ENCODE measurements at regions not wholly inside any gene's neighbourhood (a gene's known extent, or its start where the extent isn't known, plus 50 kb on each side); places are given as distances from the start of the nearest gene placed in this dataset.
A peak's percentile ranks its signal among the peaks of the same experiment; 100 is the strongest.

DNA sequence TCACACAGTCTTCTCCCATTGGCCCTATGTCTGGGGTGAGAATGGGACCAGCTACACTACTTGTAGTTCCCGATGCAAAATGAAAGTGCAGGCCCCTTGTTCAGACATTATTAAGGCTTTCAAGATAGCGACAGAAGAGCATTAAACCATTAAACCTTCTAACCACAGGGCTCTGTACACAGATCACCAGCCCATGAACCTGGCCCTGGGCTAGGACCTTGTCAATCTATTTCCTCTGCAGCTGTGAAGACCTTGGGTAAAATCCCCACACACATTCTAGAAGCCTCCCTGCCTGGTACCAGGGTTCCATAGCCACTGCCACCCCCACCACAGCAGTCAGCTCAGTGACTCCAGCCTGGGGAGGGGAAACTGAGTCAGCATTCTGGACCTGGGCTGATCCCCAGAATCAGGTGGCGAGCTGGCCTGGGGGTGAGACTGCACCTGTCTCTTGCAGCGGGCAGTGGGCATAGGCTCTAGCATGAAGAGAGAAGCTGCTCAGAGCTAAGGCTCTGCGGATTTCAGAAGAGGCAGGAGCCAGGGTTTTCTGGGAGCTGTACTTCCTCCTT, 119.7 kb upstream of the LHX1 start:
- no peak for DNase-seq

DNA sequence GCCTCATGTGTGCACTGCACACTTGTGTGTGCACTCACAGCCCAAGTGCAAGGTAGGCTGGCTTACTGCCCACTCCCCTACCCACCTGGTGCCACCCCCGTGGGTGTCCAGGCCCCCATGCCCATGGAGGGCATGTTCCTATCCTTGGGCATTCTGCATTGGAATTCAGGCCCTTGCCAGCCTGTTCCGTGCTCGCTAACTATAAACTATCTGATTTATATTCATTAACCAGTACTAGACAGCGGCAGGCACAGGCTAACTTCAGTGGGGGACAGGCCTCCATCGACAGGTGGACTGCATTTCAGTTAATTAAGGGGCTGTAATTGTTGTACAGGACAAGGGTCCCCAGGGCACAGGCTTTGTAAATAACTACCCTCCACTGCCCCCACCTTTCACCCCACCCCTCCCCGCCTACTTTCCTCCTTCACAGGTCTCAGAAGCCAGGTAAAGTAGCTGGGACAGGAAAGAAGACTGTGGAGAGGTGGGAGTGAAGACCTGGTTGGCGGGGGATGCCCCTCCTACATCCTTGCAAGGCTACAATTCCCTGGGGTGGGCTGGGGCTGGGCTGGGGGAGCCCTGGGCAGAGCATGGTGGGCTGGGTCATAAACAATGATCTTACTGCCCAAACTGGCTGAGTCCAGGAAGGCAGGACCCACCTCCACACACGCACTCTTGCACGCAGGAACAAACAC, 119.0 kb upstream of the LHX1 start:
- peak; percentile 0 for DNase-seq

DNA sequence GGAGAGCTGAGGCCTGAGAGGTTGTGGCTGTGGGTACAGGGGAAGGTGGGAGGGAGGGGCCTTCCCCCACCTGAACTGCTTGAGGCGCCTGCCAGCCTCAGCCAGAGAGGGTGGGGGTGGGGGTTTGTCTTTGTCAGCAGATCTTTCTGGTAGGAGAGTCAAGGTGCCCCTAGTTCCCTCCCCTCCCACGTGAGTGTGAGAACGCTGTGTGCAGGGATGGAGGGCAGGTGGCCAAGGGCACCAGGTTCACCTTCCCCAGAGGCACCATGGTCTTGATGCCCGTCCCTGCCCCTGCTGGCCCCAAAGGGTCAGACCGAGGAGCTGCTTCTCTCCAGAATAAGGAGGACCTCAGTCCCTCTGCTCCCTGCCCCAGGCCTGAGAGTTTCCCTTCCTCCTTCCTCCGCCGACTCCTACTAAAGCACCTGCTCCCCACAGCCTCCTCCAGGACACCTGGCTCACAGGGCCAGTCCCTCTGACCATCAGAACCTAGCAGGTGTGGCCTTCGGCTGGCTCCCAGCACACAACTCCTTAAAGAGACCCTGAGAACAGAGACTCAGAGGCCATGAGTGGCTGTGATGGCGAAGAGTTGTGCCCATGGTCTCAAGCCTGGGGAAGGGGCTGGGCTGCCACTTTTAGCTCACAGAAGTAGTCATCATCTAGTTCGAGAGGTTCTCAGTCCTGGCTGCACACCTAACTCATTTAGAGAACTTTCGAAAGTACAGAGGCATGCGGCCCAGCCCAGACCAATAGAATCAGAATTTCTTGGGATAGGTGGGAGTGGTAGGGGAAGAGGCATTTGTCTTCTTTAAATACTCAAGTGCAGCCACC, 113.2 kb upstream of the LHX1 start:
- no peak for DNase-seq

- DNase-seq: no peak
Observed at GRCh38 chr17:36824678-36825101, 112.6 kb upstream of the LHX1 start.

- no peak for DNase-seq
Observed at GRCh38 chr17:36825113-36825512, 112.2 kb upstream of the LHX1 start.

DNA sequence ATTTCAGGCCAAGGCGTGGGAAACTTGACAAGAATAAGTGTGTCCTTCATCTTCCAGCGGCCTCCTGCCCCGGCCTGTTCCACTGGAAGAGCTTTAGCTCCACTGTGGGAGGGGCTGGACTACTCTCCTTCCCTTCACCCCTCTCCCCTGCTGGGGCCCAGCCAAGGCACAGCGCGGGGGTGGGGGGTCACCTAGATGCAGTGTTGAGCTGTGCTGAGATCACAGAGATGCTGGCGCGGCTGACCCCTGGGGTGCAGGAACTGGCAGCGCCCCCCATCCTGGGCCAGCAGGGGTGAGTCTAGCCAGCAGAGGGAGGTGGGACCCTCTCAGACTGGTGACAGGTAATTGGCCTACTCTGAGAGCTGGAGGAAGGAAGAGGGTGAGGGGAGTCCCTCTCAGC, 111.8 kb upstream of the LHX1 start:
- DNase-seq: no peak

DNA sequence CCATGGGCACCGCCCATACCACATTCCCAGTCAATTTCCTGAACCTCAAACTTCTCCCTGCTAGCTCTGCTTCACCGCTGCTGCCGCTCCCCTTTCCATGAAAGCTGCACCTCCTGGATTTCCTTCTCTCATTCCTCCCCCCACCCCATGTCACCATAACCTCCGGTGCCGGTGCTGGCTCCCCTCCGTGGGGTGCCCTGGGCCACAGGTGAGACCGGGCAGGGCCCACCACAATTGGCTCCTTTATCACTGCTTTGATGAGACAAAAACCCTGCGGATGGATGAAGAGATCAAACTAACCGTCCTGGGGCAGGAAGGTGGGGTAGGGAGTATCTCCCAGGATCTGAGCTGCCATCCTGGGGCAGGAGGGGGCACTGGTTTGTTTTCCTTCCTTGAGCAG, 111.3 kb upstream of the LHX1 start:
- no peak for DNase-seq

DNA sequence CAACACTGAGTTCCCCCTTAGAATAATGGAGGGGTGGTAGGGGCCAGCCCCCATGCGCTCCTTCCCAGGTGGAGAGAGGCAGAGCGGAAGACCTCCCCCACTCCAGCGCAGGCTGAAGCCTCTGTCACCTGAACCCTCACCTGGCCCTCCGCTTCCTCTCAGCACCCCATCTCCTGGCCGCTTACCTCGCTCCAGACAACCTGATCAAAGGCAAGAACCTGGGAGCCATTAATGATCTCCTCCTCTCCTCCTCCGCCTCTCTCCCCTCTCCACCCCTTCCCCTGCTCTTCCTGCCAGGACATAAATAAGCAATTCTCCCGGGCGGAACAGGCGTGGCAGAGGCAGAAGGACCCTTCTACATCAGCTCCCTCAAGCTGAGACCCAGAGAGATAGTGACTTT, 110.2 kb upstream of the LHX1 start:
- DNase-seq: no peak

GRCh38 chr17:36829676-36830075, 107.6 kb upstream of the LHX1 start:
- DNase-seq: no peak

GRCh38 chr17:36833279-36833678, 104.0 kb upstream of the LHX1 start:
- DNase-seq: no peak

DNA sequence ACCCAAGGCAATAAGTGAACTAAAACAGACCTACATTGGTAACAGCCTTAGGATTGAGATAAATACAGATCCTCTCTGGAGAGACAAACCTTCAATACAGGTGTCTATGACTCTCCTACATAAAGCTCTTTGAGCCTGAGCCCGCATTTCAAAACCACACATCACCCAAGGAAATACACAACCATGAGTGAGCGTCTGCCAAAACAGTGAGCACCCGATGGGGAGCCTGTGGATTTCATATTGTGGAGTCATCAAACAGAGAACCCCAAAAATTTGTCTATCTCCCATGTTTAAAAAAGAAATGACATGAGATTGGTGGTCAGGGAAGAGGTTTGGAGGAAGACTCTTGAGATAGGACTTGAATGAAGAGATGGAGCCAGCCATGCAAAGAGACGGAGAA, 102.2 kb upstream of the LHX1 start:
- no peak for DNase-seq

DNA sequence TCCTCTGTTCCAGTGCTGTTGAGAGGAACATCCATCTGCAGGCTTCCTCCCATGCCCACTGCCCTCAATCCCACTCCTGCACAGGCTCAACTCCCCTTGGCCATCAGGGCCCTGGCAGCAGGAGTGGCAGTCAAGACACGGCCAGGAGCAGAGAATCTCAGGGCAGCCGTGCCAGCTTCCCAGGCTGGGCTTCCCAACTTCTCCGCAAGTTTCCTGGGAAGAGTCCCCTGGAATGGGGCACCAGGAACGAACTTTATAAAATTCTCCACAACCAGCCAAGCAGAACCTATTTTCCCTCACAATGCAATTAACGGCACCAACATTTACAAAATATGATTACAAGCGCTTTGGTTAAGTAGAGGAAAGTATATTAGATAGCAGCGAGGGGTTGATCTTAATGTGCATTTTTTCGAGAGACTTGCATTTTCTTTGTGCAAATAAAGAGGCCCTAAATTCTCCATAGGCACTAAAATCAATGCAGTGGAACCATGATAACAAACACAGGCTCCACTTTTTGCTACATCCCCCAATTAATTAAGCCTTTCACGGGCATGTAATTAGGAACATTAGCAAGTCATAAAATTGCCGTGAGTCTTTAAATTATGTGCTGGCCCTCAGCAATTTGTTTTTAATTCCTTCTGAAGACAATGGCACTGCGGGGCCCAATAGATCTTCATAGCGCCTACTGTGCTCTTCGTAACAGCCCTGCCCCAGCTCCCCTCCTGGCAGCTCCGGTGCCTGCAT, 99.9 kb upstream of the LHX1 start:
- DNase-seq: no peak

DNA sequence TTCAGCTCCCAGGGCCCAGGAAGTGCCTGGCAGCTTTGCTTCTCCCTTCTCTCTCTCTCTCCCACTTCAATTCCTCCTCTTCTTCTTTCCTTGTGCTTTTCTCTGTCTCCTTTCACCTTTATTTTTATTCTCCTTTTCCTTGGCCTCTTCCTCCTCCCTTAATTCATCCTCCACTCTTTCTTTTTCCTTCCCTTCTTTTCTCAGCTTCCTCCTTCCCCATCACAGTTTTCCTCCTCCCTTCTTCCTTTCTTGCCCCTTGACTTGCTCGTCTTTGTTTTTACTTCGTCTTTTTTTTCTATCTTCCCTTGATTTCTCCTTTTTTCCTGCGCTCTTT, 99.4 kb upstream of the LHX1 start:
- DNase-seq: no peak

DNA sequence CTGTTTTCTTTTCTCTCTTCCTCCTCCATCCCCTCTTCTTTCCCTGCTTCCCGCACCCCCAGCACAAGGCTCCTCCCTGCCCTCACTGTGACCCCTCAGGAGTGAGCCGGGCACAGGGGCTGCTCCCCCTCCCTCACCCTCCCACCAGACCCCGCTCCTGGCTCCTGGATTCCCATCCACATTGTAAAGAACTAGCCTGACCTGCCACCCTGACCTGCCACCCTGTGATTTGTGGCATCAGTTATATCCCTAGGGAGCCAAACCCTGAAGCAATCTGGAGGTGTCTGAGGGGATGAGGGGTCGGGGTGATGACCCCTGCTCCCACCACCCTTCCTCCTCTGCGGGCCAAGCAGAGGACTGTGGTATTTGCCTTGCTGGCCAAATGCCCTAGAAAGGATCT, 98.0 kb upstream of the LHX1 start:
- no peak for DNase-seq

GRCh38 chr17:36840796-36841195, 96.5 kb upstream of the LHX1 start:
- DNase-seq: no peak

DNA sequence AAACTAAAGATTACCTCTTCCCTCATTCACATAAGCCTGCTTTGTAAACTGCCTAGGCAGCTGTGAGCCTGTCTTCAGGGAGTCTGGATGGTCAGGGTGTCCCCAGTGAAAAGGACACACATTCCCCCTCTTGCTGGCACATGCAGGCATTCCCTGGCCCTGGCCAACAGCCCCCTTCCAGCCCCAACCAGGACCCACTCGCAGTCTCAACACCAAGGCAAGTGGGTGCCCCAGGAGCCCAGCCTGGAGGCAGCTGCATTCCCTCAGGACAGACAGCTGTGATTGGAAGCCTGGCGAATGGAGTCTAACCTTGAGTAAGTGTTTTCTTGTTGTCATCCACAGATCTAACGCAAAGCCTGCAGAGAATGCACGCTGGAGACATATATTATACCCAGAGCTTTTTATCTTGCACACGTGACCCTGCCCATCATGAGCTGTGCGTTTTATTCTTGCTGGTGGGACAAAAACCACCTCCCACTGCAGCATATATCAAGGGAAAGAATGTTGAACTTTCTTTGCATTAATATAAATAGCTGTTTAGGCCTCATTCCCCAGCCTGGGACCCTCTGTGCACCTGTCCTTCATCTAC, 95.0 kb upstream of the LHX1 start:
- no peak for DNase-seq

GRCh38 chr17:36842963-36843558, 94.2 kb upstream of the LHX1 start:
- DNase-seq: no peak

DNA sequence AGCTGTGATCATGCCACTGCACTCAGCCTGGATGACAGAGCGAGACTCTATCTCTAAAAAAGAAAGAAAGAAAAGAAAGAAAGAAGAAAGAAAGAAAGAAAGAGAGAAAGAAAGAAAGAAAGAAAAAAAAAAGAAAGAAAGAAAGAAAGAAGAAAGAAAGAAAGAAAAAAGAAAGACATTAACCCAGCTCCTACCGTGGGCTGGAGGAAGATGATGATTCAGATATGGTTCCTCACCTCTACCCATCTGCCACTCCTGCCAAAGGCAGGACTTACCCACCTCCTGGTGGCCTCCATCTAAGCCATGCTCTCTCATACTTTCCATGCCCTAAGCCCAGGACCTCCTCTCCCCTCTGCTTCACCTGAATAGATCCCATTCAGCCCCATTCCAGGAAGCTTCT, 93.3 kb upstream of the LHX1 start:
- no peak for DNase-seq

DNA sequence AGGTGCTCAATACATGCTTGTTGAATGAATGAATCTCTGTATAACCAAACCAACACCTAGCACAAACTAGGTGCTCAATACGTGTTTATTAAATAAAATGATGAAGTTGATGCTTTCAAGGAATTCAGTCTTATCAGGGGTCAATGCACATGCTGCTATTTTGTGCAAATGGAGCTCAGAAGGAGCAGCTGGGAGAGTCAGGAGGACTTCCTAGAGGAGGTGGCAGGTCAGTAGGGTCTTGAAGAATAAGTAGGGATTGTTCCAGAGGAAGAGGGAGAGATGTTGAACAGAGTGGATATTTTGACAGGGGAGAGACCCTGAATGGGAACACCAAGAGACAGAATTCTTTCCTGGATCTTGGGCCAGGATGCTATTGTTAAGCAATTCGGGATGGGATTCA, 92.7 kb upstream of the LHX1 start:
- no peak for DNase-seq

- DNase-seq: no peak
Observed at GRCh38 chr17:36845916-36846315, 91.4 kb upstream of the LHX1 start.

GRCh38 chr17:36846410-36847292, 90.6 kb upstream of the LHX1 start:
- no peak for DNase-seq

Measured in NCI-H1417 treated with DMSO at 0.1 percent for 48 hours (cell line).